OCI-LY1 (cell line): ENCODE measurements at regions not wholly inside any gene's neighbourhood (a gene's known extent, or its start where the extent isn't known, plus 50 kb on each side); places are given as distances from the start of the nearest gene placed in this dataset.
"Not testable (repeated sequence)": the region's sequence is repeated elsewhere in the genome, so short reads cannot be mapped to it uniquely, and the experiment has no call there.

Source experiments
- H2AFZ ChIP-seq: fragments of 200-600 bp; sonication (generic), shearing (Covaris generic); 2 replicates; pipeline ENCODE4 v1.6.0; 2014; ENCODE audit warnings: antibody characterized with exemption, mild to moderate bottlenecking, low read length
- H3F3A ChIP-seq: fragments of 200-600 bp; sonication (generic), shearing (Covaris generic); 2 replicates; pipeline ENCODE4 v1.6.0; 2014; ENCODE audit warnings: mild to moderate bottlenecking, antibody characterized with exemption, low read length, moderate library complexity; ENCODE audit not compliant: insufficient read depth
- H3K27ac ChIP-seq: fragments of 200-600 bp; sonication (generic); 2 replicates; pipeline ENCODE4 v1.5.1; 2014; ENCODE audit warnings: low read length, mixed run types, mild to moderate bottlenecking, low read depth; ENCODE audit not compliant: poor library complexity, severe bottlenecking
- H3K27me3 ChIP-seq: fragments of 200-600 bp; sonication (generic); 2 replicates; pipeline ENCODE4 v1.6.0; 2014; ENCODE audit warnings: antibody characterized with exemption, mild to moderate bottlenecking, low read length, moderate library complexity; ENCODE audit not compliant: insufficient read depth
- H3K36me3 ChIP-seq: fragments of 200-600 bp; sonication (generic); 2 replicates; pipeline ENCODE4 v1.6.1; 2014; ENCODE audit warnings: mild to moderate bottlenecking, antibody characterized with exemption, low read length, moderate library complexity, mixed read lengths; ENCODE audit not compliant: insufficient read depth
- H3K4me1 ChIP-seq: fragments of 200-600 bp; sonication (generic); 2 replicates; pipeline ENCODE4 v1.5.1; 2014; ENCODE audit warnings: mild to moderate bottlenecking, low read length, moderate library complexity; ENCODE audit not compliant: insufficient read depth, severe bottlenecking
- H3K4me2 ChIP-seq: fragments of 200-600 bp; sonication (generic), shearing (Covaris generic); 2 replicates; pipeline ENCODE4 v1.6.1; 2014; ENCODE audit warnings: low read length
- H3K4me3 ChIP-seq: fragments of 200-600 bp; sonication (generic); 2 replicates; pipeline ENCODE4 v1.5.1; 2014; ENCODE audit warnings: low read length, low read depth, mild to moderate bottlenecking, mixed read lengths; ENCODE audit not compliant: poor library complexity, severe bottlenecking
- H3K79me2 ChIP-seq: fragments of 200-600 bp; shearing (Covaris generic); 2 replicates; pipeline ENCODE4 v1.6.1; 2016; ENCODE audit warnings: mixed run types, low read length, mixed read lengths; ENCODE audit not compliant: insufficient read depth
- H3K9ac ChIP-seq: fragments of 200-600 bp; sonication (generic), shearing (Covaris generic); 2 replicates; pipeline ENCODE4 v1.6.1; 2014; ENCODE audit warnings: mild to moderate bottlenecking, low read length, mixed read lengths
- H3K9me2 ChIP-seq: fragments of 200-600 bp; sonication (generic), shearing (Covaris generic); 2 replicates; pipeline ENCODE4 v1.6.1; 2014; ENCODE audit warnings: low read depth, mild to moderate bottlenecking, low read length, mixed read lengths
- H3K9me3 ChIP-seq: fragments of 200-600 bp; shearing (Covaris generic); 2 replicates; pipeline ENCODE4 v1.6.1; 2014; ENCODE audit warnings: low read length, mixed read lengths
- H4K20me1 ChIP-seq: fragments of 200-600 bp; sonication (generic), shearing (Covaris generic); 2 replicates; pipeline ENCODE4 v1.6.0; 2016; ENCODE audit warnings: mild to moderate bottlenecking, low read length; ENCODE audit not compliant: insufficient read depth
- CTCF ChIP-seq: fragments of 200-600 bp; sonication (generic), shearing (Covaris generic); IDR thresholded peaks from 2 replicates; pipeline ENCODE4 v1.5.1; 2017; ENCODE audit warnings: mild to moderate bottlenecking, antibody characterized with exemption, low read length, moderate library complexity, mixed read lengths
- EZH2 ChIP-seq: fragments of 200-600 bp; sonication (generic), shearing (Covaris generic); IDR thresholded peaks from 2 replicates; pipeline ENCODE4 v1.8.0; 2017; ENCODE audit warnings: borderline replicate concordance, mixed run types, mild to moderate bottlenecking, antibody characterized with exemption, low read length, moderate library complexity, mixed read lengths

GRCh38 chr13:107790397-107790796 is 424.9 kb downstream of the LIG4 start:
- Histone ChIP-seq H3K9me3 (no peaks in the 10 kb centered on the region), H3K27ac (no peak overlapping the region)
- no peak for TF ChIP-seq EZH2
- TF ChIP-seq CTCF, result no peak

GRCh38 chr13:107788464-107789165 is 426.7 kb downstream of the LIG4 start:
- H3F3A ChIP-seq, result no peaks in the 10 kb centered on the region
- no peaks in the 10 kb centered on the region for H3K27me3 ChIP-seq
- no peaks in the 10 kb centered on the region for H3K9me3 ChIP-seq
- no peaks in the 10 kb centered on the region for H3K36me3 ChIP-seq
- no peaks in the 10 kb centered on the region for H4K20me1 ChIP-seq
- no peak overlapping the region for H3K4me2 ChIP-seq
- H3K9me2 ChIP-seq, result no peaks in the 10 kb centered on the region; the same call in 1 of the 2 replicates
- H3K27ac ChIP-seq, result no peak overlapping the region
- no peak overlapping the region for H3K9ac ChIP-seq
- no peaks in the 10 kb centered on the region for H3K4me1 ChIP-seq
- TF ChIP-seq CTCF (no peak), EZH2 (no peak)
- no peak overlapping the region for H2AFZ ChIP-seq
- no peak overlapping the region for H3K4me3 ChIP-seq
- no peaks in the 10 kb centered on the region for H3K79me2 ChIP-seq

More at GRCh38 chr13:107790397-107790796, 424.9 kb downstream of the LIG4 start:
- H3K9ac ChIP-seq, result no peak overlapping the region
- H3K79me2 ChIP-seq, result no peaks in the 10 kb centered on the region
- H3K9me2 ChIP-seq, result no peaks in the 10 kb centered on the region; the same call in 1 of the 2 replicates
- no peaks in the 10 kb centered on the region for H3F3A ChIP-seq
- H3K36me3 ChIP-seq, result no peaks in the 10 kb centered on the region
- no peak overlapping the region for H3K4me2 ChIP-seq
- H2AFZ ChIP-seq, result no peak overlapping the region
- no peaks in the 10 kb centered on the region for H3K27me3 ChIP-seq
- no peaks in the 10 kb centered on the region for H4K20me1 ChIP-seq
- no peaks in the 10 kb centered on the region for H3K4me1 ChIP-seq
- no peak overlapping the region for H3K4me3 ChIP-seq

- not testable (repeated sequence) for H3K36me3 ChIP-seq, H3K4me2 ChIP-seq, H3K27ac ChIP-seq, H3K4me3 ChIP-seq, H3K9me3 ChIP-seq, H4K20me1 ChIP-seq, H3K79me2 ChIP-seq, H2AFZ ChIP-seq, H3K9me2 ChIP-seq, H3K9ac ChIP-seq, H3K4me1 ChIP-seq, H3K27me3 ChIP-seq, H3F3A ChIP-seq
Observed at GRCh38 chr13:107782646-107783045, 432.7 kb downstream of the LIG4 start.

DNA sequence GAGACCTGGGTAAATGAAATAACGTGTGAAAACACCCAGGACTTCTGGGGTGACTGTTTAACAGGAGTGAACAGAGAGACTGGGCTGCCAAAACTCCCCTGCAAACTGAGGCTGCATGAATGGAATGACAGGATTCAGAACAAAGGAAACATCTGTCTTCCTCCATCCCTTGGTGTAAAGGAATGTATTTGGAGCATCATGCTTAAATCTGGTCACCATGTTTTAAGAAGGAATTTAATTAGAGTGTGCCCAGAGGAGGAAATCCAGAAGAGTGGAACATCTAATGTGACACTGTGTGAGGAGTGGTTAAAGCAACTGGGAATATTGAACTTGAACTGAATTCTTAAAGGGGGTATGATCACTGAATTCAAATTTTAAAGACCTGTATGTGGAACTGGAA is 437.2 kb downstream of the LIG4 start:
- Histone ChIP-seq H3K9me3 (no peaks in the 10 kb centered on the region), H3K9ac (no peak overlapping the region), H3K27ac (no peak overlapping the region), H3K79me2 (no peaks in the 10 kb centered on the region), H3K9me2 (no peaks in the 10 kb centered on the region), H3K4me1 (no peaks in the 10 kb centered on the region), H3K27me3 (no peaks in the 10 kb centered on the region), H2AFZ (no peak overlapping the region), H3K4me2 (no peak overlapping the region), H4K20me1 (no peaks in the 10 kb centered on the region), H3F3A (no peaks in the 10 kb centered on the region), H3K36me3 (no peaks in the 10 kb centered on the region), H3K4me3 (no peak overlapping the region)
- TF ChIP-seq EZH2, result no peak
- TF ChIP-seq CTCF, result no peak
